G401 (cell line): ENCODE measurements at regions not wholly inside any gene's neighbourhood (a gene's known extent, or its start where the extent isn't known, plus 50 kb on each side); places are given as distances from the start of the nearest gene placed in this dataset.

Experiments
- DNase-seq: peaks from one replicate; pipeline ENCODE4 v3.0.0-alpha.2; 2015; ENCODE audit warnings: low spot score
- in situ Hi-C: cut with HindIII; loops from 2 replicates; pipeline ENCODE4 v1.10.0; 2016; ENCODE audit warnings: low sequenced_read_pairs, mixed read lengths

GRCh38 chr15:69526081-69527061 lies 73.8 kb downstream of the RPLP1 start:
- in situ Hi-C loops, result no loop called here
- DNase-seq, result no peak

- in situ Hi-C loops, result no loop called here
- DNase-seq, result no peak
Observed at GRCh38 chr15:69529141-69529540, 76.5 kb downstream of the RPLP1 start.

DNA sequence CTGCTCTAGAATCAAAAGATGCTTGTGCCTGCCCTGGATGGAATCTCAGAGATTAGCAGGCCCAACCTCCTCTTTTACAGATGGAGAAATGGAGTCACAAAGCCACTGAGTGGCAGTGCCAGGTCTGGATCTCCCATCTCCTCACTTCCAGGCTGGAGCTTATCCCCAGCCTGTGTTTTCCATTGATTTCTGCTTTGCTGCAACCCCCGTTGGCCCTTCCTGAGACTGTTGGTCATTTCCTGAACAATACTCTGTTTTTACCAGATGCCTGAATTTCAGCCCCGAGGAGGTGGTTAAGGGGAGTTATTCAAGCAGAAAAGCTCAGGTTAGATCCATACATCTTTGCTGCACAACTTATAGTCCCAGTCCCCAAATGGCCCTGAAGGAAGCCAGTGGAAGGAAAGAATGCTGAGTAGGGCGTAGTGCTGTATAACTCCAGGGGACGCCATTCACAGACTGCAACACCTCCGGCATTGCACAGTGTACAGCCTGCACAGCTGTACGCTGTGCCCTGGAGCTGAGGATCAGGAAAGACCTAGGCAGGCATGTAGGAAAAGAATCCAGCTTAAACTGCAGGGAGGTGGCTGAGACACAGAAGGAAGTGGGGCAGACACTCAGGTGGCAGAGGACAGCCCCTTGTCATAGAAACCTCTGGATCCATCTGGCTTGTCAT lies 77.5 kb downstream of the RPLP1 start:
- in situ Hi-C loops, result no loop called here
- DNase-seq, result no peak

GRCh38 chr15:69530991-69531664 lies 78.5 kb downstream of the RPLP1 start:
- DNase-seq, result no peak
- in situ Hi-C loops, result no loop called here

- in situ Hi-C loops, result no loop called here
- no peak for DNase-seq
Observed at GRCh38 chr15:69531665-69532027, 79.0 kb downstream of the RPLP1 start.

- in situ Hi-C loops, result no loop called here
Observed at GRCh38 chr15:69532066-69532465, 79.4 kb downstream of the RPLP1 start.

GRCh38 chr15:69532856-69533255 lies 80.2 kb downstream of the RPLP1 start:
- in situ Hi-C loops, result no loop called here
- no peak for DNase-seq

More at GRCh38 chr15:69532066-69532465, 79.4 kb downstream of the RPLP1 start:
- no peak for DNase-seq

- in situ Hi-C loops, result no loop called here
- no peak for DNase-seq
Observed at GRCh38 chr15:69533522-69533921, 80.9 kb downstream of the RPLP1 start.

GRCh38 chr15:69535101-69535638 lies 82.6 kb downstream of the RPLP1 start:
- DNase-seq, result no peak
- in situ Hi-C loops, result no loop called here

- no peak for DNase-seq
- in situ Hi-C loops, result no loop called here
Observed at GRCh38 chr15:69535998-69536397, 83.4 kb downstream of the RPLP1 start.

DNA sequence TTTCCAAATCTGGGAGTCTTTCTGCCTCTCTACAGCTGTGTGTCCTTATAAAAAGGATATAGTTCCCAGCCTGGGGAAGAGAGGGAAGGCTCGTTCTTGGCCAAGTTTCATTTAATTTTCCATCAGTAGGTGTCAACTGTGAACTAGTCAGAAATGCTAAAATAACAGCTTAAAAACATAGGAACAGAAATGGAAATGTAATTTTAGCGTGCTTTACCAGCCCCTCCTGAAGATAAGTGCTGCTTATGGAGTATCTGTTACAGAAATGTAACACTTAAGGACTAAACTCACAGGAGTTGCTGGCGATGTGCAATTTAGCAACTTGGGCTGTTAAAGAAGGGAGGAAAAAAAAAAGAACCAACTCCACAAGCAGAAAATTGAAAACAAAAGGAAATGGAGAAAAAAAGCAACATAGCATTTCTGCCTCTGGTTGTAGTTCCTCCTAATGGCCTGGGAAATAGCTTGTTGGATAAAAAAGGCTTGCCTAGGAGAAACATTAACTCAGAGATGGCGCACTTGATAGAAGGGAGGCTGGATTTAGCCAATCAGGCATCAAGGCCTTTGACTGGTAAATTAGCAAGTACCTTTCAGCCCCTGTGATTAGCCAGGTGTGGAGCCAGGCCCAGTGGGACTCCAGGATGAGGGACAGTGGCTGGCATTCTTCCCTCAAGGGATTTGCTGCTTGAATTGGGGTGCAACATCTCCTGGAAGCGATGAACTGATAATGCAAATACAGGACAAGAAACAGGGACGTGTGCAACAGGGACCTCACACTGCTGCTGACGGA lies 84.3 kb downstream of the RPLP1 start:
- no peak for DNase-seq
- in situ Hi-C loops, result no loop called here

DNA sequence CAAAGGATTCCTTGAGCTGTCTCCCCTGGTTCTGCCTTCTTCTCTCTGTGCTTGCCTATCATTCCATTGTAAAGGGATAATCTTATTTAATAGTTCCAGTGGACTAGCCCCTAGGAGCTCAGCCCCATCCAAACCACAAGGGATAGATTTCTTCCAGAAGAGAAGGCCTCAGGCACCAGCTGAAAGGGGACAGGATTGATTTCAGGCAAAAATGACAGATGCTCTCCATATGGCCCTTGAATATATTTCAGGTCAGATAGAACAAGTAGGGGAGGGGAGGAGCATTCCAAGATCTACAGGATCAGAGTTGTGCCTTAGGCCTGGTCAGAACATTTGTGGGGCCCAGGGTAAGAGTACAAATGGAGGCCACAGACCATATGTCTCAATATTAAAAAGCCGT lies 85.3 kb downstream of the RPLP1 start:
- DNase-seq, result no peak
- in situ Hi-C loops, result no loop called here

- in situ Hi-C loops, result no loop called here
Observed at GRCh38 chr15:69538379-69538778, 85.8 kb downstream of the RPLP1 start.

GRCh38 chr15:69539345-69539744 lies 86.7 kb downstream of the RPLP1 start:
- no peak for DNase-seq
- in situ Hi-C loops, result no loop called here

More at GRCh38 chr15:69538379-69538778, 85.8 kb downstream of the RPLP1 start:
- DNase-seq, result no peak

DNA sequence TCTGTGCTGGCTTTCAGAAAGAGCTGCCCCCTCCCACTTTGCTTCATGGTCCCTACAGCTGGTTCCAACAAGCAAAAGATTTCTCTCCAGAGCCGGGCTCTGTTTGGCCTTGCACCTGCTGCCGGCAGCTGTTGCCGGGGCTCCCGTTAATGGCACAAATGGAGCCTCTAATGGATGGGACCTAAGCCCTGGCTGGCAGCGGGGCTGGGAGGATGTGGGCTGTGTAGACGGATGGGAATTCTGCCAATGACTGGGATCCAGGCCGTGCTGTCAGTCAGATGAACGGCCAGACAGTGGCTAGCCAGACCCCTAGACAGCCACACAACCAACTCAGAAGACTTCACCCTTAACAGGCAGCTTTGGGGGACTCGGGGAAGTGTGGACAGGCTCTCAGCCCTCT lies 88.0 kb downstream of the RPLP1 start:
- no peak for DNase-seq

GRCh38 chr15:69542028-69542427 lies 89.4 kb downstream of the RPLP1 start:
- in situ Hi-C loops, result no loop called here
- no peak for DNase-seq

More for the DNA sequence above, 88.0 kb downstream of the RPLP1 start:
- in situ Hi-C loops, result no loop called here

DNA sequence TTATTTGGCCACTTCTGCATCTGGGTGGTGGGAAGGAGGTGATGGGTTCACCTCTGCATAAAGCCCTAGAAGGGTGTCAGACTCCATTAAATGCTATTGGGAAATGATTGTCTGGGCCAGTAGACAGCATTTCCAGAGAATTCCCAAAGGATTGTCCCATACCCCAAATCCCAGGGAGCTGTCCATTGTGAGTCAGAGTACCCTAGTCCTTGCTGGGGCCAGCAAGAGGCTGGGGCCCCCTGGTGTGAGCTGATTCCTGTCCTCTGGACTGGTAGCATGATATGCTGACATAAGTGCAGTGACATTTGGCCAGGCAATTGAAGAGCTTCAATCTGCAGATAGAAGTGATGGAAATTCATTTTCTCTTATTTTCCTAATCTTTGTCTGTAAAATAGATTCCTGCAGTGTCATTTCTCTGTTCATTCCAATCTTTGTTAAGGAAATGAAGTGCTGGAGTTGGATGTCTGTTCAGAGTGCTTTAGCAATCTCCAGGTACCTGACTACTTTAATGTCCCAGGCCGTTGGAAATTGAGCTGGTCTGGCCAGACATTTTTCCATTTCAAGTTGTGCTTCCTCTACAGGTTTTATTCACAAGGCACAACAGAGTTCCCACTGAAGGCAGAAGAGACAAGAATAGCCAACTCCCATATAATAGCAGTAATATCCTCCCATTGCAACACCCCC lies 91.2 kb downstream of the RPLP1 start:
- DNase-seq, result no peak
- in situ Hi-C loops, result no loop called here

- in situ Hi-C loops, result no loop called here
- DNase-seq, result no peak
Observed at GRCh38 chr15:69544365-69545113, 91.9 kb downstream of the RPLP1 start.
